Central memory CD4-positive, alpha-beta T cell (primary cell): ENCODE measurements at regions not wholly inside any gene's neighbourhood (a gene's known extent, or its start where the extent isn't known, plus 50 kb on each side); places are given as distances from the start of the nearest gene placed in this dataset.
"Not testable (repeated sequence)": the region's sequence is repeated elsewhere in the genome, so short reads cannot be mapped to it uniquely, and the experiment has no call there.

Experiments
- DNase-seq: peaks from one replicate; pipeline ENCODE4 v3.0.0; 2022

GRCh38 chr3:178088963-178089362 is 447.3 kb upstream of the KCNMB2 start:
- DNase-seq = no peak

- no peak for DNase-seq
Measured at GRCh38 chr3:178090899-178091298, 445.3 kb upstream of the KCNMB2 start.

- DNase-seq = no peak
Measured at GRCh38 chr3:178095522-178095921, 440.7 kb upstream of the KCNMB2 start.

- no peak for DNase-seq
Measured at GRCh38 chr3:178096955-178097354, 439.3 kb upstream of the KCNMB2 start.

- DNase-seq = no peak
Measured at GRCh38 chr3:178097576-178097975, 438.7 kb upstream of the KCNMB2 start.

- no peak for DNase-seq
Measured at GRCh38 chr3:178099274-178099673, 437.0 kb upstream of the KCNMB2 start.

GRCh38 chr3:178099862-178100261 is 436.4 kb upstream of the KCNMB2 start:
- no peak for DNase-seq

GRCh38 chr3:178100908-178101307 is 435.3 kb upstream of the KCNMB2 start:
- DNase-seq = no peak

GRCh38 chr3:178103140-178103539 is 433.1 kb upstream of the KCNMB2 start:
- DNase-seq = no peak

- DNase-seq = no peak
Measured at GRCh38 chr3:178107804-178108203, 428.4 kb upstream of the KCNMB2 start.

GRCh38 chr3:178109691-178110090 is 426.5 kb upstream of the KCNMB2 start:
- no peak for DNase-seq

- DNase-seq = no peak
Measured at GRCh38 chr3:178112134-178112533, 424.1 kb upstream of the KCNMB2 start.

- DNase-seq = not testable (repeated sequence)
Measured at GRCh38 chr3:178112552-178112951, 423.7 kb upstream of the KCNMB2 start.

- no peak for DNase-seq
Measured at GRCh38 chr3:178117641-178118040, 418.6 kb upstream of the KCNMB2 start.

GRCh38 chr3:178119608-178120295 is 416.5 kb upstream of the KCNMB2 start:
- DNase-seq = not testable (repeated sequence)

- DNase-seq = no peak
Measured at GRCh38 chr3:178120367-178120766, 415.9 kb upstream of the KCNMB2 start.

GRCh38 chr3:178126686-178127085 is 409.6 kb upstream of the KCNMB2 start:
- no peak for DNase-seq

GRCh38 chr3:178127221-178127620 is 409.0 kb upstream of the KCNMB2 start:
- DNase-seq = no peak

GRCh38 chr3:178129109-178129508 is 407.1 kb upstream of the KCNMB2 start:
- no peak for DNase-seq

GRCh38 chr3:178131801-178132200 is 404.4 kb upstream of the KCNMB2 start:
- no peak for DNase-seq

- DNase-seq = no peak
Measured at GRCh38 chr3:178137206-178137605, 399.0 kb upstream of the KCNMB2 start.

GRCh38 chr3:178137831-178138230 is 398.4 kb upstream of the KCNMB2 start:
- no peak for DNase-seq

GRCh38 chr3:178139116-178139515 is 397.1 kb upstream of the KCNMB2 start:
- no peak for DNase-seq

GRCh38 chr3:178140531-178141304 is 395.5 kb upstream of the KCNMB2 start:
- no peak for DNase-seq
